ENCODE measurements at regions not wholly inside any gene's neighbourhood (a gene's known extent, or its start where the extent isn't known, plus 50 kb on each side); places are given as distances from the start of the nearest gene placed in this dataset.

- 5% methylated on average over 1 of the region's 1 CpG for WGBS (ENCODE audit: insufficient coverage, low coverage, low lambda C conversion rate, missing lambda C conversion rate)
- intact Hi-C loops (cut with DNase I) = no loop called here
- TF ChIP-seq CTCF (IDR thresholded peaks at IDR 0.05) = no peak
- TF ChIP-seq POLR2A (IDR thresholded peaks at IDR 0.05) = no peak
Observed at GRCh38 chr6:71706523-71706922, 179.8 kb upstream of the RIMS1 start.

GRCh38 chr6:71707059-71707458 lies 179.3 kb upstream of the RIMS1 start:
- Histone ChIP-seq H3K4me3 (no peak overlapping the region), H3K27ac (no peak overlapping the region), H3K36me3 (no peaks in the 10 kb centered on the region), H3K9me3 (no peaks in the 10 kb centered on the region), H3K27me3 (no peaks in the 10 kb centered on the region), H3K4me1 (no peaks in the 10 kb centered on the region)
- DNase-seq (no peak), ATAC-seq (no peak)
- 40% methylated on average over 3 of the region's 3 CpGs for WGBS (ENCODE audit: insufficient coverage, low coverage, low lambda C conversion rate, missing lambda C conversion rate)
- no peak for TF ChIP-seq POLR2A (IDR thresholded peaks at IDR 0.05)
- no peak for TF ChIP-seq CTCF (IDR thresholded peaks at IDR 0.05)
- intact Hi-C loops (cut with DNase I) = no loop called here

More at GRCh38 chr6:71706523-71706922, 179.8 kb upstream of the RIMS1 start:
- ATAC-seq = peak in 1 of 4 donors; percentile 58
- no peak for DNase-seq
- no peaks in the 10 kb centered on the region for H3K4me1 ChIP-seq
- H3K4me3 ChIP-seq = no peak overlapping the region
- no peaks in the 10 kb centered on the region for H3K9me3 ChIP-seq
- H3K36me3 ChIP-seq = no peaks in the 10 kb centered on the region
- H3K27ac ChIP-seq = no peak overlapping the region
- H3K27me3 ChIP-seq = no peaks in the 10 kb centered on the region

DNA sequence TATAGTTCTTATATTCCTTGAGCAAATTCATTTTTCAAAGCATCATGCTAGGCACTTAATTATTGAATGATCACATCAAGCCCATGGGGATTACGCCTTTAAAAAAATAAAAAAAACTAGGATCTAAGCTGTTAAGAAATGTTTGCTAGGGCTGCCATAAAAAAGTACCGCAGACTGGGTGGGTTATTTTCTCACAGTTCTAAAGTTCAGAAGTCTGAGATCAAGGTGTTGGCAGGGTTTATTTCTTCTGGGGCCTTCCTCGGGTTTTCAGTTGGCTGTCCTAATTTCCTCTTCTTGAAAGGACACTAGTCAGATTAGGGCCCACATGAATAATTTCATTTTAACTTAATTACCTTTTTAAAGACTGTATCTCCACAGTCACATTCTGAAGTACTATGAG lies 165.6 kb upstream of the RIMS1 start:
- Histone ChIP-seq H3K27me3 (no peaks in the 10 kb centered on the region), H3K9me3 (no peaks in the 10 kb centered on the region), H3K4me3 (no peak overlapping the region), H3K36me3 (no peaks in the 10 kb centered on the region), H3K4me1 (no peaks in the 10 kb centered on the region), H3K27ac (no peak overlapping the region)
- DNase-seq (no peak), ATAC-seq (no peak)
- WGBS (ENCODE audit: insufficient coverage, low coverage, low lambda C conversion rate, missing lambda C conversion rate) = 36% methylated on average over 3 of the region's 3 CpGs
- intact Hi-C loops (cut with DNase I) = no loop called here
- TF ChIP-seq CTCF (IDR thresholded peaks at IDR 0.05) (no peak), POLR2A (IDR thresholded peaks at IDR 0.05) (no peak)

DNA sequence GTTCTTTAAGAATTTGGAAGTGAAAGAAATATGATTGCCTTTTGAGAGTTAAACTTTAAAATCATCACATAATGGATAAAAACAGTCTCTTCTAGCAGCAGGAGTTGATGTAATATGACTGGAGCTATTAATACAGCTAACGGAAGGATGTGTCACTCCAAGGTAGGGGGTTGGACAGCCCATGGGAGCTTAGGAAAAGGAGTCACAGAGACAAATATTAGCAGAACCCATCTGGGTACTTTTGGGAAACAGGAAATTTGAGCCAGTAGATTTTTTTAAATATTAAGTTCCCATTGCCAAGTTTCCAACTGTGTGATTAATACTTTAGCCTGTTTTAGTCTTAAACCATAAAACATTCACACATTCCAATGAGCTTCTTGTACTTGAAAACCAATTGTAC lies 164.7 kb upstream of the RIMS1 start:
- Histone ChIP-seq H3K9me3 (no peaks in the 10 kb centered on the region), H3K4me3 (no peak overlapping the region), H3K27ac (no peak overlapping the region), H3K27me3 (no peaks in the 10 kb centered on the region), H3K4me1 (no peaks in the 10 kb centered on the region), H3K36me3 (no peaks in the 10 kb centered on the region)
- ATAC-seq (peak in 2 of 4 donors; percentile 49 to 61), DNase-seq (no peak)
- no peak for TF ChIP-seq CTCF (IDR thresholded peaks at IDR 0.05)
- WGBS (ENCODE audit: insufficient coverage, low coverage, low lambda C conversion rate, missing lambda C conversion rate) = 54% methylated on average over 1 of the region's 1 CpG
- intact Hi-C loops (cut with DNase I) = no loop called here

DNA sequence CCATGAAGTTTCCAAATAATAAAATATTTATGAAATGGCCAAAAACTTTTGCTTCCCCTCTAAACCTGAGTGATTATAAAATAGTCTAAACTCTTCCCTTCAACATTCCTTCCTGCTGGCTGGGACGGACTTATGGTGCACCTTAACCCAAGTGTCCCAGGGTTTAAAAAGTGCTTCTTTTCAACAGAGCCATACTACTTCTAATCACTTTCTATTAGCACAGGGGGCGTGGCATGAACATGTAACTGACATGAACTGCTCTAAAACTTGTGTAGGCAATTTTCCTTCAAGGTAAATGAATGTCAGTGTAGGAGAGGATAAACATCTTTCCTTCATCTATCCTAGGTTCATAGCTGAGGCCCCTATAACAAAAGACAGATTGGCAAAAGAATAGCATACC lies 163.6 kb upstream of the RIMS1 start:
- Histone ChIP-seq H3K27me3 (no peaks in the 10 kb centered on the region), H3K27ac (no peak overlapping the region), H3K4me3 (no peak overlapping the region), H3K9me3 (no peaks in the 10 kb centered on the region), H3K4me1 (no peaks in the 10 kb centered on the region), H3K36me3 (no peaks in the 10 kb centered on the region)
- ATAC-seq = no peak
- WGBS (ENCODE audit: insufficient coverage, low coverage, low lambda C conversion rate, missing lambda C conversion rate) = 46% methylated on average over 2 of the region's 2 CpGs
- DNase-seq = no peak
- intact Hi-C loops (cut with DNase I) = no loop called here
- TF ChIP-seq CTCF (IDR thresholded peaks at IDR 0.05) (no peak), POLR2A (IDR thresholded peaks at IDR 0.05) (no peak)
